ENCODE measurements at regions not wholly inside any gene's neighbourhood (a gene's known extent, or its start where the extent isn't known, plus 50 kb on each side); places are given as distances from the start of the nearest gene placed in this dataset.

GRCh38 chr2:128498086-128498485, 179.4 kb upstream of the HS6ST1 start:
- no peaks in the 10 kb centered on the region for H3K27me3 ChIP-seq (ENCODE audit: control insufficient read depth, insufficient read depth, low read length)

GRCh38 chr2:128498589-128498988, 179.9 kb upstream of the HS6ST1 start:
- Histone ChIP-seq H3K9me3 (ENCODE audit: control insufficient read depth, insufficient read depth, low read depth, low read length) (no peaks in the 10 kb centered on the region), H3K4me2 (ENCODE audit: extremely low read depth, insufficient read depth, low read length) (no peak overlapping the region), H3K36me3 (ENCODE audit: control insufficient read depth, insufficient read depth, low read length) (no peaks in the 10 kb centered on the region), H2AFZ (ENCODE audit: low read length) (no peak overlapping the region), H3K4me3 (replicated peaks in 1 of 4; ENCODE audit: control extremely low read depth in 1 of 4, insufficient read depth in 1 of 4, low read depth in 3 of 4, low read length in 4 of 4) (no peak overlapping the region), H4K20me1 (ENCODE audit: control insufficient read depth, extremely low read depth, insufficient read depth, low read length) (no peaks in the 10 kb centered on the region), H3K27me3 (ENCODE audit: control insufficient read depth, insufficient read depth, low read length) (no peaks in the 10 kb centered on the region), H3K9ac (ENCODE audit: insufficient read depth, low read length) (no peak overlapping the region), H3K79me2 (ENCODE audit: control insufficient read depth, insufficient read depth, low read length) (no peaks in the 10 kb centered on the region), H3K27ac (ENCODE audit: insufficient read depth, low read length) (no peak overlapping the region), H3K4me1 (ENCODE audit: control insufficient read depth, extremely low read depth, insufficient read depth, low read length) (no peaks in the 10 kb centered on the region)
- TF ChIP-seq CTCF (conservative IDR thresholded peaks at IDR 0.05 in 1 of 2, IDR thresholded peaks at IDR 0.05 in 1 of 2; ENCODE audit: low read depth in 1 of 2, low read length in 2 of 2): no peak
- no peak for DNase-seq (ENCODE audit: low read depth in 2 of 2)

More at GRCh38 chr2:128498086-128498485, 179.4 kb upstream of the HS6ST1 start:
- H3K4me3 ChIP-seq (replicated peaks in 1 of 4; ENCODE audit: control extremely low read depth in 1 of 4, insufficient read depth in 1 of 4, low read depth in 3 of 4, low read length in 4 of 4): no peak overlapping the region
- H3K9me3 ChIP-seq (ENCODE audit: control insufficient read depth, insufficient read depth, low read depth, low read length): no peaks in the 10 kb centered on the region
- no peak overlapping the region for H3K4me2 ChIP-seq (ENCODE audit: extremely low read depth, insufficient read depth, low read length)
- DNase-seq (ENCODE audit: low read depth in 2 of 2): no peak
- H3K27ac ChIP-seq (ENCODE audit: insufficient read depth, low read length): no peak overlapping the region
- H3K79me2 ChIP-seq (ENCODE audit: control insufficient read depth, insufficient read depth, low read length): no peaks in the 10 kb centered on the region
- H3K36me3 ChIP-seq (ENCODE audit: control insufficient read depth, insufficient read depth, low read length): no peaks in the 10 kb centered on the region
- no peak overlapping the region for H3K9ac ChIP-seq (ENCODE audit: insufficient read depth, low read length)
- no peaks in the 10 kb centered on the region for H4K20me1 ChIP-seq (ENCODE audit: control insufficient read depth, extremely low read depth, insufficient read depth, low read length)
- H2AFZ ChIP-seq (ENCODE audit: low read length): no peak overlapping the region
- TF ChIP-seq EZH2 (IDR thresholded peaks at IDR 0.05; ENCODE audit: low read length, missing control alignments) (no peak), CTCF (conservative IDR thresholded peaks at IDR 0.05 in 1 of 2, IDR thresholded peaks at IDR 0.05 in 1 of 2; ENCODE audit: low read depth in 1 of 2, low read length in 2 of 2) (no peak)
- no peaks in the 10 kb centered on the region for H3K4me1 ChIP-seq (ENCODE audit: control insufficient read depth, extremely low read depth, insufficient read depth, low read length)

GRCh38 chr2:128499367-128500137, 180.9 kb upstream of the HS6ST1 start:
- H3K27me3 ChIP-seq (ENCODE audit: control insufficient read depth, insufficient read depth, low read length): no peaks in the 10 kb centered on the region
- no peaks in the 10 kb centered on the region for H3K9me3 ChIP-seq (ENCODE audit: control insufficient read depth, insufficient read depth, low read depth, low read length)
- DNase-seq (ENCODE audit: low read depth in 2 of 2): no peak
- no peak overlapping the region for H3K27ac ChIP-seq (ENCODE audit: insufficient read depth, low read length)
- H3K4me2 ChIP-seq (ENCODE audit: extremely low read depth, insufficient read depth, low read length): no peak overlapping the region
- H4K20me1 ChIP-seq (ENCODE audit: control insufficient read depth, extremely low read depth, insufficient read depth, low read length): no peaks in the 10 kb centered on the region
- no peak overlapping the region for H3K4me3 ChIP-seq (replicated peaks in 1 of 4; ENCODE audit: control extremely low read depth in 1 of 4, insufficient read depth in 1 of 4, low read depth in 3 of 4, low read length in 4 of 4)
- no peak overlapping the region for H2AFZ ChIP-seq (ENCODE audit: low read length)
- H3K4me1 ChIP-seq (ENCODE audit: control insufficient read depth, extremely low read depth, insufficient read depth, low read length): no peaks in the 10 kb centered on the region
- H3K9ac ChIP-seq (ENCODE audit: insufficient read depth, low read length): no peak overlapping the region
- no peaks in the 10 kb centered on the region for H3K79me2 ChIP-seq (ENCODE audit: control insufficient read depth, insufficient read depth, low read length)
- TF ChIP-seq EZH2 (IDR thresholded peaks at IDR 0.05; ENCODE audit: low read length, missing control alignments) (no peak), CTCF (conservative IDR thresholded peaks at IDR 0.05 in 1 of 2, IDR thresholded peaks at IDR 0.05 in 1 of 2; ENCODE audit: low read depth in 1 of 2, low read length in 2 of 2) (no peak)
- H3K36me3 ChIP-seq (ENCODE audit: control insufficient read depth, insufficient read depth, low read length): no peaks in the 10 kb centered on the region
